ENCODE measurements at regions not wholly inside any gene's neighbourhood (a gene's known extent, or its start where the extent isn't known, plus 50 kb on each side); places are given as distances from the start of the nearest gene placed in this dataset.

GRCh38 chr20:12640251-12640650 lies 368.5 kb upstream of the SPTLC3 start:
- no peaks in the 10 kb centered on the region for H3K27me3 ChIP-seq (ENCODE audit: control insufficient read depth in 2 of 2, insufficient read depth in 2 of 2, low read length in 2 of 2)
- H4K20me1 ChIP-seq (ENCODE audit: insufficient read depth, low read length): no peaks in the 10 kb centered on the region
- no peak overlapping the region for H3K27ac ChIP-seq (ENCODE audit: low read depth in 1 of 2, low read length in 2 of 2)
- Mint-ChIP-seq H3K36me3 (no peaks in the 10 kb centered on the region), H3K4me3 (no peak overlapping the region), H3K27me3 (ENCODE audit: low read depth in 3 of 3) (peaks cover 0 to 2% (median 0%) of the 10 kb centered on the region in 3 donors), H3K27ac (no peak overlapping the region), H3K4me1 (no peaks in the 10 kb centered on the region), H3K9me3 (peaks cover 0 to 6% (median 2%) of the 10 kb centered on the region in 7 donors)
- no peaks in the 10 kb centered on the region for H3K79me2 ChIP-seq (ENCODE audit: insufficient read depth, low read length)
- no peaks in the 10 kb centered on the region for H3K4me1 ChIP-seq (ENCODE audit: control insufficient read depth in 1 of 2, insufficient read depth in 2 of 2, low read length in 2 of 2)
- DNase-seq: no peak
- TF ChIP-seq CTCF (IDR thresholded peaks at IDR 0.05): no peak
- H3K9ac ChIP-seq (ENCODE audit: insufficient read depth, low read length, poor library complexity, severe bottlenecking): no peak overlapping the region
- H2AFZ ChIP-seq (ENCODE audit: insufficient read depth, low read depth, low read length, poor library complexity, severe bottlenecking): no peak overlapping the region
- intact Hi-C loops (cut with micrococcal nuclease): no loop called here
- whole genome bisulfite sequencing (ENCODE audit: insufficient coverage): 89% methylated on average over 1 of the region's 4 CpGs
- no peak overlapping the region for H3K4me3 ChIP-seq (replicated peaks in 1 of 3; ENCODE audit: low read depth in 2 of 3, low read length in 3 of 3)
- peaks cover 0 to 2% of the 10 kb centered on the region in 2 donors for H3K9me3 ChIP-seq (replicated peaks in 1 of 2; ENCODE audit: control insufficient read depth in 1 of 2, insufficient read depth in 1 of 2, low read length in 2 of 2)
- no peaks in the 10 kb centered on the region for H3K36me3 ChIP-seq (replicated peaks in 1 of 2; ENCODE audit: control insufficient read depth in 1 of 2, insufficient read depth in 2 of 2, low read length in 2 of 2)
- no peak overlapping the region for H3K4me2 ChIP-seq (replicated peaks; ENCODE audit: extremely low read depth, low read length, poor library complexity, severe bottlenecking)

GRCh38 chr20:12641619-12642018 lies 367.2 kb upstream of the SPTLC3 start:
- H3K4me2 ChIP-seq (replicated peaks; ENCODE audit: extremely low read depth, low read length, poor library complexity, severe bottlenecking): no peak overlapping the region
- H3K27me3 ChIP-seq (ENCODE audit: control insufficient read depth in 2 of 2, insufficient read depth in 2 of 2, low read length in 2 of 2): no peaks in the 10 kb centered on the region
- no peak for TF ChIP-seq CTCF (IDR thresholded peaks at IDR 0.05)
- no peak overlapping the region for H3K27ac Mint-ChIP-seq
- no peaks in the 10 kb centered on the region for H3K36me3 ChIP-seq (replicated peaks in 1 of 2; ENCODE audit: control insufficient read depth in 1 of 2, insufficient read depth in 2 of 2, low read length in 2 of 2)
- H3K9me3 Mint-ChIP-seq: peaks cover 0 to 9% (median 2%) of the 10 kb centered on the region in 7 donors
- peaks cover 0 to 2% (median 0%) of the 10 kb centered on the region in 3 donors for H3K27me3 Mint-ChIP-seq (ENCODE audit: low read depth in 3 of 3)
- H3K4me1 Mint-ChIP-seq: no peaks in the 10 kb centered on the region
- intact Hi-C loops (cut with micrococcal nuclease): no loop called here
- no peaks in the 10 kb centered on the region for H3K79me2 ChIP-seq (ENCODE audit: insufficient read depth, low read length)
- no peak overlapping the region for H2AFZ ChIP-seq (ENCODE audit: insufficient read depth, low read depth, low read length, poor library complexity, severe bottlenecking)
- no peaks in the 10 kb centered on the region for H3K4me1 ChIP-seq (ENCODE audit: control insufficient read depth in 1 of 2, insufficient read depth in 2 of 2, low read length in 2 of 2)
- WGBS (ENCODE audit: insufficient coverage): 66% methylated on average over 2 of the region's 4 CpGs
- no peaks in the 10 kb centered on the region for H4K20me1 ChIP-seq (ENCODE audit: insufficient read depth, low read length)
- DNase-seq: no peak
- H3K9me3 ChIP-seq (replicated peaks in 1 of 2; ENCODE audit: control insufficient read depth in 1 of 2, insufficient read depth in 1 of 2, low read length in 2 of 2): peaks cover 0 to 2% of the 10 kb centered on the region in 2 donors
- no peaks in the 10 kb centered on the region for H3K36me3 Mint-ChIP-seq
- no peak overlapping the region for H3K4me3 ChIP-seq (replicated peaks in 1 of 3; ENCODE audit: low read depth in 2 of 3, low read length in 3 of 3)
- H3K9ac ChIP-seq (ENCODE audit: insufficient read depth, low read length, poor library complexity, severe bottlenecking): no peak overlapping the region
- no peak overlapping the region for H3K27ac ChIP-seq (ENCODE audit: low read depth in 1 of 2, low read length in 2 of 2)
- H3K4me3 Mint-ChIP-seq: no peak overlapping the region

Measured in CD14-positive monocyte (primary cell).